HG03342 (cell line): ENCODE measurements at regions not wholly inside any gene's neighbourhood (a gene's known extent, or its start where the extent isn't known, plus 50 kb on each side); places are given as distances from the start of the nearest gene placed in this dataset.

Experiments used
- ATAC-seq: cut with Tn5 transposase; IDR thresholded peaks from one replicate; pipeline ENCODE4 v1.9.1; 2021; ENCODE audit warnings: mild to moderate bottlenecking, moderate library complexity; ENCODE audit not compliant: unreplicated experiment

GRCh38 chr4:125070861-125071260 lies 243.9 kb upstream of the FAT4 start:
- ATAC-seq = no peak

GRCh38 chr4:125062115-125063050 lies 252.4 kb upstream of the FAT4 start:
- no peak for ATAC-seq

GRCh38 chr4:125060376-125060775 lies 254.4 kb upstream of the FAT4 start:
- ATAC-seq = no peak

GRCh38 chr4:125049711-125050110 lies 265.0 kb upstream of the FAT4 start:
- ATAC-seq = no peak

- ATAC-seq = no peak
Measured at GRCh38 chr4:125045311-125045710, 269.4 kb upstream of the FAT4 start.

GRCh38 chr4:125044886-125045285 lies 269.9 kb upstream of the FAT4 start:
- no peak for ATAC-seq

GRCh38 chr4:125043486-125043885 lies 271.3 kb upstream of the FAT4 start:
- ATAC-seq = no peak

GRCh38 chr4:125042041-125042440 lies 272.7 kb upstream of the FAT4 start:
- no peak for ATAC-seq

- no peak for ATAC-seq
Measured at GRCh38 chr4:125041372-125041930, 273.3 kb upstream of the FAT4 start.

- ATAC-seq = no peak
Measured at GRCh38 chr4:125039550-125039949, 275.2 kb upstream of the FAT4 start.

- ATAC-seq = no peak
Measured at GRCh38 chr4:125022855-125023501, 291.8 kb upstream of the FAT4 start.

- no peak for ATAC-seq
Measured at GRCh38 chr4:125021189-125021588, 293.6 kb upstream of the FAT4 start.

GRCh38 chr4:125020089-125021034 lies 294.4 kb upstream of the FAT4 start:
- no peak for ATAC-seq

GRCh38 chr4:125016892-125017299 lies 297.9 kb upstream of the FAT4 start:
- ATAC-seq = no peak

GRCh38 chr4:125013891-125014290 lies 300.9 kb upstream of the FAT4 start:
- no peak for ATAC-seq

- ATAC-seq = no peak
Measured at GRCh38 chr4:125011646-125012045, 299.1 kb upstream of the ANKRD50 start.

GRCh38 chr4:125010796-125011503 lies 298.4 kb upstream of the ANKRD50 start:
- ATAC-seq = no peak

GRCh38 chr4:125008676-125009075 lies 296.1 kb upstream of the ANKRD50 start:
- no peak for ATAC-seq

- no peak for ATAC-seq
Measured at GRCh38 chr4:125004676-125005075, 292.1 kb upstream of the ANKRD50 start.

- ATAC-seq = no peak
Measured at GRCh38 chr4:125003840-125004239, 291.3 kb upstream of the ANKRD50 start.
